ENCODE measurements at regions not wholly inside any gene's neighbourhood (a gene's known extent, or its start where the extent isn't known, plus 50 kb on each side); places are given as distances from the start of the nearest gene placed in this dataset.

DNA sequence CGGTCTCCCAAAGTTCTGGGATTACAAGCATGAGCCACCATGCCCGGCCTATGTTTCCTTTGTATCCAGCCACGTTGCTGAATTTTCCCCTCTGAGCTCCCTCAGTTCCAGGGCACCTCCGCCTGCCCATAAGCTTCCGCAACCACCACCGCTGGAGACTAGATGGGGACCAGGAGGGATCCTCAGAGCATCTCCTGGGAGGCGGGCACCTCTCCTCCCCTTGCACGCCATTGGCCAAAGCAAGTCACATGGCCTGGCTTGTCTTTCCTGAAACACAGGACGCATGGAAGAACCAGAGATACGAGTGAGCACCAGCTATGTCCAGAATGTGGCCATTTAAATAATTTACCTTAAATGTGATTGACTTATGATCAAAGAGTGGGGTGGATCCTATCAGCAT, 388.3 kb downstream of the BRD1 start:
- H3K27me3 ChIP-seq (ENCODE audit: insufficient read depth, poor library complexity, severe bottlenecking), result no peaks in the 10 kb centered on the region
- TF ChIP-seq, protein P1, sequence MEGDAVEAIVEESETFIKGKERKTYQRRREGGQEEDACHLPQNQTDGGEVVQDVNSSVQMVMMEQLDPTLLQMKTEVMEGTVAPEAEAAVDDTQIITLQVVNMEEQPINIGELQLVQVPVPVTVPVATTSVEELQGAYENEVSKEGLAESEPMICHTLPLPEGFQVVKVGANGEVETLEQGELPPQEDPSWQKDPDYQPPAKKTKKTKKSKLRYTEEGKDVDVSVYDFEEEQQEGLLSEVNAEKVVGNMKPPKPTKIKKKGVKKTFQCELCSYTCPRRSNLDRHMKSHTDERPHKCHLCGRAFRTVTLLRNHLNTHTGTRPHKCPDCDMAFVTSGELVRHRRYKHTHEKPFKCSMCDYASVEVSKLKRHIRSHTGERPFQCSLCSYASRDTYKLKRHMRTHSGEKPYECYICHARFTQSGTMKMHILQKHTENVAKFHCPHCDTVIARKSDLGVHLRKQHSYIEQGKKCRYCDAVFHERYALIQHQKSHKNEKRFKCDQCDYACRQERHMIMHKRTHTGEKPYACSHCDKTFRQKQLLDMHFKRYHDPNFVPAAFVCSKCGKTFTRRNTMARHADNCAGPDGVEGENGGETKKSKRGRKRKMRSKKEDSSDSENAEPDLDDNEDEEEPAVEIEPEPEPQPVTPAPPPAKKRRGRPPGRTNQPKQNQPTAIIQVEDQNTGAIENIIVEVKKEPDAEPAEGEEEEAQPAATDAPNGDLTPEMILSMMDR (IDR thresholded peaks at IDR 0.05; ENCODE audit: poor library complexity, severe bottlenecking), result no peak
- ATAC-seq (ENCODE audit: low read depth) (no peak), DNase-seq (ENCODE audit: low spot score) (no peak)
- no peak overlapping the region for H3K4me3 ChIP-seq (ENCODE audit: severe bottlenecking)
- no peaks in the 10 kb centered on the region for H3K36me3 ChIP-seq (ENCODE audit: low read depth)
- H3K9me3 ChIP-seq (ENCODE audit: severe bottlenecking), result no peaks in the 10 kb centered on the region
- H3K27ac ChIP-seq (ENCODE audit: poor library complexity, severe bottlenecking), result no peak overlapping the region
- no peaks in the 10 kb centered on the region for H3K4me1 ChIP-seq (ENCODE audit: insufficient read depth, poor library complexity, severe bottlenecking)

GRCh38 chr22:49437956-49438355, 389.7 kb downstream of the BRD1 start:
- Histone ChIP-seq H3K4me3 (ENCODE audit: severe bottlenecking) (no peak overlapping the region), H3K4me1 (ENCODE audit: insufficient read depth, poor library complexity, severe bottlenecking) (no peaks in the 10 kb centered on the region), H3K27me3 (ENCODE audit: insufficient read depth, poor library complexity, severe bottlenecking) (no peaks in the 10 kb centered on the region), H3K27ac (ENCODE audit: poor library complexity, severe bottlenecking) (no peak overlapping the region), H3K36me3 (ENCODE audit: low read depth) (no peaks in the 10 kb centered on the region), H3K9me3 (ENCODE audit: severe bottlenecking) (no peaks in the 10 kb centered on the region)
- DNase-seq (ENCODE audit: low spot score) (no peak), ATAC-seq (ENCODE audit: low read depth) (no peak)
- TF ChIP-seq, protein P1 (IDR thresholded peaks at IDR 0.05; ENCODE audit: poor library complexity, severe bottlenecking), result no peak

GRCh38 chr22:49437356-49437755, 390.3 kb downstream of the BRD1 start:
- Histone ChIP-seq H3K9me3 (ENCODE audit: severe bottlenecking) (no peaks in the 10 kb centered on the region), H3K27me3 (ENCODE audit: insufficient read depth, poor library complexity, severe bottlenecking) (no peaks in the 10 kb centered on the region), H3K27ac (ENCODE audit: poor library complexity, severe bottlenecking) (no peak overlapping the region), H3K4me3 (ENCODE audit: severe bottlenecking) (no peak overlapping the region), H3K36me3 (ENCODE audit: low read depth) (no peaks in the 10 kb centered on the region), H3K4me1 (ENCODE audit: insufficient read depth, poor library complexity, severe bottlenecking) (no peaks in the 10 kb centered on the region)
- no peak for DNase-seq (ENCODE audit: low spot score)
- ATAC-seq (ENCODE audit: low read depth), result no peak
- TF ChIP-seq, protein P1 (IDR thresholded peaks at IDR 0.05; ENCODE audit: poor library complexity, severe bottlenecking), result no peak

GRCh38 chr22:49436056-49436455, 391.6 kb downstream of the BRD1 start:
- H3K27ac ChIP-seq (ENCODE audit: poor library complexity, severe bottlenecking), result no peak overlapping the region
- peaks cover 4% of the 10 kb centered on the region for H3K27me3 ChIP-seq (ENCODE audit: insufficient read depth, poor library complexity, severe bottlenecking)
- ATAC-seq (ENCODE audit: low read depth) (no peak), DNase-seq (ENCODE audit: low spot score) (no peak)
- H3K4me3 ChIP-seq (ENCODE audit: severe bottlenecking), result no peak overlapping the region
- H3K9me3 ChIP-seq (ENCODE audit: severe bottlenecking), result peaks cover 2% of the 10 kb centered on the region
- TF ChIP-seq, protein P1 (IDR thresholded peaks at IDR 0.05; ENCODE audit: poor library complexity, severe bottlenecking), result no peak
- H3K36me3 ChIP-seq (ENCODE audit: low read depth), result no peaks in the 10 kb centered on the region
- H3K4me1 ChIP-seq (ENCODE audit: insufficient read depth, poor library complexity, severe bottlenecking), result no peaks in the 10 kb centered on the region

DNA sequence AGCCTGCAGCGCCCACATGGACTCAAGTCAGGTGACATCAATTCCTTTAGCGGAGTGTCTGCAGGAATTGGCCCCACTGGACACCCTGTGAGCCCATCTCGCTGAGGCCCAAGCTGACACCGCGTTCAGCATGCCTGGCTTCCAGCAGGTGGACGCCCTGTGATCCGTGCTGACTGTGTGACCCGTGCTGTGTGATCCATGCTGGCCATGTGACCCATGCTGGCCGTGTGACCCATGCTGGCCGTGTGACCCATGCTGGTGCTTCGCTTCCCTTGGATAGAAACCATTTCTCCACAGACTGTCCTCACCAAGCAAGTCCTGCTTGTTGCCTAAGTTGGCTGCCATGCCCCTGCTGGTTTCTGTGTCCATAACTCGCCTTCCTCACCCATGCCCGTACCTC, 392.1 kb downstream of the BRD1 start:
- no peak for DNase-seq (ENCODE audit: low spot score)
- Histone ChIP-seq H3K27me3 (ENCODE audit: insufficient read depth, poor library complexity, severe bottlenecking) (peaks cover 4% of the 10 kb centered on the region), H3K27ac (ENCODE audit: poor library complexity, severe bottlenecking) (no peak overlapping the region), H3K9me3 (ENCODE audit: severe bottlenecking) (peaks cover 2% of the 10 kb centered on the region), H3K4me3 (ENCODE audit: severe bottlenecking) (no peak overlapping the region), H3K36me3 (ENCODE audit: low read depth) (no peaks in the 10 kb centered on the region), H3K4me1 (ENCODE audit: insufficient read depth, poor library complexity, severe bottlenecking) (no peaks in the 10 kb centered on the region)
- ATAC-seq (ENCODE audit: low read depth), result no peak
- TF ChIP-seq, protein P1 (IDR thresholded peaks at IDR 0.05; ENCODE audit: poor library complexity, severe bottlenecking), result no peak
